CD4-positive, alpha-beta T cell (primary cell): ENCODE measurements at regions not wholly inside any gene's neighbourhood (a gene's known extent, or its start where the extent isn't known, plus 50 kb on each side); places are given as distances from the start of the nearest gene placed in this dataset.

Experiments used
- ATAC-seq: fragments of 200-7000 bp; cut with Tn5 transposase; one replicate; pipeline ENCODE4 v1.10.0; 2022; ENCODE audit warnings: mild to moderate bottlenecking; ENCODE audit not compliant: poor library complexity
- CTCF ChIA-PET: fragments of 350-600 bp; sonication (Branson Sonifier 250); formaldehyde crosslinking; loops from one replicate; lab custom pipeline; 2021; ENCODE audit warnings: antibody characterized with exemption, inconsistent platforms; lab: Charles Lee
- POLR2A ChIA-PET: fragments of 350-600 bp; sonication (Branson Sonifier 250); formaldehyde crosslinking; loops from one replicate; lab custom pipeline; 2021; ENCODE audit warnings: antibody characterized with exemption, inconsistent platforms; lab: Charles Lee
- DNase-seq, 14 experiments: peaks; one replicate each; pipeline ENCODE4 v3.0.0-alpha.2; 2013 to 2020; ENCODE audit warnings: mixed read lengths in 2 of 14
- H3K27ac ChIP-seq, 2 donors: one replicate each; pipeline versions ENCODE4 v1.5.1 to v1.7.0; 2013; ENCODE audit warnings: low read length in 2 of 2, low read depth in 1 of 2, mild to moderate bottlenecking in 1 of 2
- H3K27me3 ChIP-seq, 2 experiments: 1 replicate in 1 of 2; 2 replicates in 1 of 2; pipeline versions ENCODE4 v1.6.1 to v1.7.0; 2013; ENCODE audit warnings: low read length in 2 of 2, control low read depth in 1 of 2, mild to moderate bottlenecking in 1 of 2, moderate library complexity in 1 of 2; ENCODE audit not compliant: insufficient read depth in 2 of 2, control insufficient read depth in 1 of 2
- H3K36me3 ChIP-seq: one replicate; pipeline ENCODE4 v1.6.1; 2013; ENCODE audit warnings: low read length, control low read depth; ENCODE audit not compliant: insufficient read depth
- H3K4me1 ChIP-seq: one replicate; pipeline ENCODE4 v1.6.1; 2013; ENCODE audit warnings: low read length, control low read depth; ENCODE audit not compliant: insufficient read depth
- H3K4me3 ChIP-seq: one replicate; pipeline ENCODE4 v1.5.1; 2013; ENCODE audit warnings: mild to moderate bottlenecking, low read length, moderate library complexity
- H3K9me3 ChIP-seq, 2 experiments: 1 replicate in 1 of 2; 2 replicates in 1 of 2; pipeline versions ENCODE4 v1.6.1 to v1.7.0; 2013; ENCODE audit warnings: low read length in 2 of 2, mild to moderate bottlenecking in 2 of 2, control low read depth in 1 of 2, moderate library complexity in 1 of 2; ENCODE audit not compliant: control insufficient read depth in 1 of 2, insufficient read depth in 1 of 2
- H3K27ac Mint-ChIP-seq: one replicate; pipeline ENCODE4 v1.8.0; 2020; ENCODE audit warnings: mixed read lengths
- H3K27me3 Mint-ChIP-seq: one replicate; pipeline ENCODE4 v1.8.0; 2021; ENCODE audit warnings: mixed read lengths
- H3K36me3 Mint-ChIP-seq: one replicate; pipeline ENCODE4 v1.8.0; 2021; ENCODE audit warnings: low read depth, mixed read lengths
- H3K4me1 Mint-ChIP-seq: one replicate; pipeline ENCODE4 v1.8.0; 2021; ENCODE audit warnings: low read depth, mixed read lengths
- H3K4me3 Mint-ChIP-seq: one replicate; pipeline ENCODE4 v1.8.0; 2020; ENCODE audit warnings: mild to moderate bottlenecking, mixed read lengths
- H3K9me3 Mint-ChIP-seq: one replicate; pipeline ENCODE4 v1.8.0; 2020; ENCODE audit warnings: mixed read lengths
- intact Hi-C, 2 experiments: fragments of 100-400 bp; cut with DNase I in 1 of 2; cut with micrococcal nuclease in 1 of 2; formaldehyde crosslinking; loops; one replicate each; pipeline versions ENCODE4 v1.15.1 to v1.9.0; 2023 to 2025; cut with DNase I, micrococcal nuclease
- TF ChIP-seq, protein P1 (sequence below): fragments of 200-600 bp; IDR thresholded peaks from one replicate; pipeline ENCODE4 v1.8.0; 2022; ENCODE audit warnings: antibody characterized with exemption, mild to moderate bottlenecking

DNA sequence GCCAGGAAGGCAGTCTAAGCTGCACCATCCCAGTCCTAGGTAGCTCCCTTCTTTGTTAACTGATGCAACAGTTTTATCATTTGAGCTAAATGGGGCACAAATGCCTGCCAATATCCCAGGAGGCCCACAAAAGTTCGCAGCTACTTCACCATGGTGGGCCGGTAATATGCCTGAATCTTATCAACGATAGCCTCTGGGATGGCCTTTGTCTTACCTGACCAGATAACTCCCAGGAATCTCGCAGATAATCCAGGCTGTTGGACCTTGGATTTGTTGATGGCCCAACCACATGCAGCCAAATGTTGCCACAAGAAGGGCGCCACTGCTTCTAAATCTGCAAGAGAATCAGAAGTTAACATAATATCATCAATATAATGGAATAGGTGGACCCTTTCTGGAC is 83.8 kb upstream of the ATP10B start:
- Mint-ChIP-seq H3K9me3 (no peaks in the 10 kb centered on the region), H3K27me3 (no peaks in the 10 kb centered on the region), H3K4me1 (no peaks in the 10 kb centered on the region), H3K36me3 (no peaks in the 10 kb centered on the region), H3K27ac (no peak overlapping the region), H3K4me3 (no peak overlapping the region)
- DNase-seq (no peak), ATAC-seq (no peak)
- H3K36me3 ChIP-seq, result no peaks in the 10 kb centered on the region
- no peak overlapping the region for H3K4me3 ChIP-seq
- peaks cover 0 to 6% of the 10 kb centered on the region in 2 experiments for H3K9me3 ChIP-seq
- H3K27ac ChIP-seq, result no peak overlapping the region
- H3K4me1 ChIP-seq, result no peaks in the 10 kb centered on the region
- intact Hi-C loops, result no loop called here
- H3K27me3 ChIP-seq, result no peaks in the 10 kb centered on the region
- POLR2A ChIA-PET, result no interaction called here
- TF ChIP-seq, protein P1, sequence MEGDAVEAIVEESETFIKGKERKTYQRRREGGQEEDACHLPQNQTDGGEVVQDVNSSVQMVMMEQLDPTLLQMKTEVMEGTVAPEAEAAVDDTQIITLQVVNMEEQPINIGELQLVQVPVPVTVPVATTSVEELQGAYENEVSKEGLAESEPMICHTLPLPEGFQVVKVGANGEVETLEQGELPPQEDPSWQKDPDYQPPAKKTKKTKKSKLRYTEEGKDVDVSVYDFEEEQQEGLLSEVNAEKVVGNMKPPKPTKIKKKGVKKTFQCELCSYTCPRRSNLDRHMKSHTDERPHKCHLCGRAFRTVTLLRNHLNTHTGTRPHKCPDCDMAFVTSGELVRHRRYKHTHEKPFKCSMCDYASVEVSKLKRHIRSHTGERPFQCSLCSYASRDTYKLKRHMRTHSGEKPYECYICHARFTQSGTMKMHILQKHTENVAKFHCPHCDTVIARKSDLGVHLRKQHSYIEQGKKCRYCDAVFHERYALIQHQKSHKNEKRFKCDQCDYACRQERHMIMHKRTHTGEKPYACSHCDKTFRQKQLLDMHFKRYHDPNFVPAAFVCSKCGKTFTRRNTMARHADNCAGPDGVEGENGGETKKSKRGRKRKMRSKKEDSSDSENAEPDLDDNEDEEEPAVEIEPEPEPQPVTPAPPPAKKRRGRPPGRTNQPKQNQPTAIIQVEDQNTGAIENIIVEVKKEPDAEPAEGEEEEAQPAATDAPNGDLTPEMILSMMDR, result no peak
- CTCF ChIA-PET, result interaction anchor here (0.9 kb wide), 1 partner anchor 17 kb away, joined by 4 read pairs; no protein-coding TSS in a partner anchor

DNA sequence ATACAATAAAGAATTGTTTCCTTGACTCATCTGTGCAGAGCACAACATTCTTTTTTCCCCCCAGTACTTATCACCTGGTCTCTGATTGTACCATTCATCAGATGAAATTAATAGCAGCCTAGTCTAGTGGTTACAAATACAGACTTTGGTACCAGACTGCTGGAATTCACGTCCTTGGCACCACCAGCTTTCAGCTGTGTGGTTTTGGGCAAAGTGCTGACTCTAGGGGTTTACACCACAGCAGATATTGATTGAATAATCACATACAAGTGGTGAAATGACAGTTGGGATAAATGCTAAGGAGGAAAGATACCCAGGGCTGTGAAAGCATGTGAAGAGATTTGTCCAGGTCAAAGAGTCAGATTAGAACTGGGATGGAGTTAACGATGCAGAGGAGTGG is 79.3 kb upstream of the ATP10B start:
- no peaks in the 10 kb centered on the region for H3K4me1 ChIP-seq
- H3K36me3 Mint-ChIP-seq, result no peaks in the 10 kb centered on the region
- intact Hi-C loops, result no loop called here
- H3K4me3 ChIP-seq, result no peak overlapping the region
- H3K27me3 Mint-ChIP-seq, result no peaks in the 10 kb centered on the region
- H3K4me1 Mint-ChIP-seq, result no peaks in the 10 kb centered on the region
- ATAC-seq (no peak), DNase-seq (no peak)
- no peaks in the 10 kb centered on the region for H3K9me3 ChIP-seq
- ChIA-PET CTCF (no interaction called here), POLR2A (no interaction called here)
- TF ChIP-seq, protein P1, result no peak
- H3K27me3 ChIP-seq, result no peaks in the 10 kb centered on the region
- no peak overlapping the region for H3K27ac ChIP-seq
- H3K36me3 ChIP-seq, result no peaks in the 10 kb centered on the region
- H3K4me3 Mint-ChIP-seq, result no peak overlapping the region
- H3K9me3 Mint-ChIP-seq, result no peaks in the 10 kb centered on the region
- H3K27ac Mint-ChIP-seq, result no peak overlapping the region

DNA sequence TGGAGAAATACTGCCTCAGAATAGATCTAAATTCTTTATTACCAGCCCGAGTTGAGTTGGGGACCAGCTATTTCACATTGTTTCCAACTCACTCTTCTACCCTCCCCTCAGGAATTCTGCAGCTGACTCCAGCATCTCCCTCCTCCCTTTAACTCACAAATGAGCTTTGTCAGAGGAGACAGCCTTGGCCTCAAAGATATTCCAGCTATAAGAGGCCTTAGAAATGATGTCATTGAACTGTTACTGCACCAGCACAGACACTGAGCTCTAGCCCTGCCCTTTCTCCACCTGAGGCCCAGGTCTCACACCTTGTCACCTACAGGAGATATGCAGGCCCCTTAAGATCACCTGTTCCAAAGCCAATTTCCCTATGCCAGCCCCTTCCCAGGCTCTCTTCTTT is 78.4 kb upstream of the ATP10B start:
- no peaks in the 10 kb centered on the region for H3K27me3 ChIP-seq
- no peaks in the 10 kb centered on the region for H3K36me3 ChIP-seq
- no peak overlapping the region for H3K4me3 ChIP-seq
- no peak for ATAC-seq
- Mint-ChIP-seq H3K36me3 (no peaks in the 10 kb centered on the region), H3K27ac (no peak overlapping the region), H3K27me3 (no peaks in the 10 kb centered on the region), H3K4me1 (no peaks in the 10 kb centered on the region), H3K4me3 (no peak overlapping the region), H3K9me3 (no peaks in the 10 kb centered on the region)
- POLR2A ChIA-PET, result no interaction called here
- DNase-seq, result no peak
- H3K9me3 ChIP-seq, result no peaks in the 10 kb centered on the region
- H3K4me1 ChIP-seq, result no peaks in the 10 kb centered on the region
- intact Hi-C loops, result no loop called here
- H3K27ac ChIP-seq, result no peak overlapping the region
- TF ChIP-seq, protein P1, result no peak
- CTCF ChIA-PET, result no interaction called here
